ENCODE measurements at regions not wholly inside any gene's neighbourhood (a gene's known extent, or its start where the extent isn't known, plus 50 kb on each side); places are given as distances from the start of the nearest gene placed in this dataset.

DNA sequence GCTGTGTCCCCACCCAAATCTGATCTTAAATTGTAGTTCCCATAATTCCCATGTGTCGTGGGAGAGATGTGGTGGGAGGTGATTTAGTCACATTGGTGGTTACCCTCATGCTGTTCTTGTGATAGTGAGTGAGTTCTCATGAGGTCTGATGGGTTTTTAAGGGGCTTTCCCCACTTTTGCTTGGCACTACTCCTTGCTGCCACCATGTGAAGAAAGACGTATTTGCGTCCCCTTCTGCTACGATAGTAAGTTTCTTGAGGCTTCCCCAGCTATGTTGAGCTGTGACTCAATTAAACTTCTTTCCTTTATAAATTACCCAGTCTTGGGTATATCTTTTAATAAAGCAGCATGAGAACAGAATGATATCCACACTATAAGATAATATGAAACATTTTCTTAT lies 1023.4 kb downstream of the TLE4 start:
- DNase-seq, result no peak
- intact Hi-C loops (cut with DNase I), result no loop called here
- 85 to 94% methylated on average over 4 of the region's 4 CpGs for WGBS, 2 donors

DNA sequence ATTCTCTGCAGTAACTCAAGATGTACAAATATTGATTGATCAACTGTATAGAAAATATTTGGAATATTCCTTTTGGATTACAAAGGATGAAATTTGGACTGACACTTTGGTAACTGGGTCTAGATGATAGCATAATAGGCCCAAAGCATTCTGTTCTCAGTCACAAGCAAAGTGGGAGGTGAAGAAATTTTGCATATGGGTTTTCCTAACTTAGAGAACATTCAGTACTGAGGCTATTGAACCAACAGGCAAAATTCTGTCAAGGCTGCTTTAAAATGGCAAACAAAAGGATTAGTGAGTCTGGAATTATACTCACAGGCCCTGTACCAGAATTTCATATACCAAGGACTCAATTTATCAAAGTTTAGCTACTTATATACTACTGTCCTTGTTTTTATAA lies 1020.6 kb downstream of the TLE4 start:
- H3K27ac ChIP-seq, result no peak overlapping the region
- no peak overlapping the region for H3K4me3 ChIP-seq
- TF ChIP-seq POLR2AphosphoS5 (IDR thresholded peaks at IDR 0.05) (no peak), POLR2A (IDR thresholded peaks at IDR 0.05) (no peak), EP300 (IDR thresholded peaks at IDR 0.05) (no peak)
- TF ChIP-seq, protein P1, sequence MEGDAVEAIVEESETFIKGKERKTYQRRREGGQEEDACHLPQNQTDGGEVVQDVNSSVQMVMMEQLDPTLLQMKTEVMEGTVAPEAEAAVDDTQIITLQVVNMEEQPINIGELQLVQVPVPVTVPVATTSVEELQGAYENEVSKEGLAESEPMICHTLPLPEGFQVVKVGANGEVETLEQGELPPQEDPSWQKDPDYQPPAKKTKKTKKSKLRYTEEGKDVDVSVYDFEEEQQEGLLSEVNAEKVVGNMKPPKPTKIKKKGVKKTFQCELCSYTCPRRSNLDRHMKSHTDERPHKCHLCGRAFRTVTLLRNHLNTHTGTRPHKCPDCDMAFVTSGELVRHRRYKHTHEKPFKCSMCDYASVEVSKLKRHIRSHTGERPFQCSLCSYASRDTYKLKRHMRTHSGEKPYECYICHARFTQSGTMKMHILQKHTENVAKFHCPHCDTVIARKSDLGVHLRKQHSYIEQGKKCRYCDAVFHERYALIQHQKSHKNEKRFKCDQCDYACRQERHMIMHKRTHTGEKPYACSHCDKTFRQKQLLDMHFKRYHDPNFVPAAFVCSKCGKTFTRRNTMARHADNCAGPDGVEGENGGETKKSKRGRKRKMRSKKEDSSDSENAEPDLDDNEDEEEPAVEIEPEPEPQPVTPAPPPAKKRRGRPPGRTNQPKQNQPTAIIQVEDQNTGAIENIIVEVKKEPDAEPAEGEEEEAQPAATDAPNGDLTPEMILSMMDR (IDR thresholded peaks at IDR 0.05), result no peak
- intact Hi-C loops (cut with DNase I), result no loop called here
- H3K4me1 ChIP-seq, result no peaks in the 10 kb centered on the region
- H3K9me3 ChIP-seq, result no peaks in the 10 kb centered on the region
- H3K27me3 ChIP-seq, result no peaks in the 10 kb centered on the region
- H3K36me3 ChIP-seq, result no peaks in the 10 kb centered on the region
- no peak for DNase-seq

More for the DNA sequence above, 1023.4 kb downstream of the TLE4 start:
- Histone ChIP-seq H3K9me3 (no peaks in the 10 kb centered on the region), H3K4me1 (no peaks in the 10 kb centered on the region), H3K4me3 (no peak overlapping the region), H3K27me3 (no peaks in the 10 kb centered on the region), H3K27ac (no peak overlapping the region), H3K36me3 (no peaks in the 10 kb centered on the region)
- TF ChIP-seq, protein P1 (IDR thresholded peaks at IDR 0.05), result no peak
- TF ChIP-seq EP300 (IDR thresholded peaks at IDR 0.05), result no peak
- TF ChIP-seq POLR2AphosphoS5 (IDR thresholded peaks at IDR 0.05), result no peak
- no peak for TF ChIP-seq POLR2A (IDR thresholded peaks at IDR 0.05)

DNA sequence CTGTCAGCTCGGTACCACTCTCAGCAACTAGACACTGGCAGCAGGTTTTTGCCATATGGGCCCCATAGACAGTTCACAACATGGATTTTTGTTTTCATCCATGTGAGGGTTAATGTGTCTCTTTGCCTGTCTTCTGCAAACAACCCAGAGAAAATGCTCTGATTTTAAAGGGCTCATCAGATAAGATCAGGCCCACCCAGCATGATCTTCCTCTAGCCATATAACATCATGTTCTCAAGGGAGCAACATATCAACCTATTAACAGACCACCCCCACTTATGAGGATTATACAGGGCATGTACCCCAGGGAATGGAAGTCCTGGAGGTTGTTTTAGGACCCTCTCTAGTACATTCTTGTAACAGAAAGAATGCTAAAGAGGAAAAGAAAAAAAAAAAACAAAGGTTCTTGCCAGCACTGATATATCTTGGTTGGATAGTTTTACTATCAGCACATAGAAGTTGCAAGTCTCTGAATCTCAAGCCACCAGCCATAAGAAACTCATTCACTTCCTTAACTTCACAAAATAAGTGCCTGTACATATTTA lies 1015.1 kb downstream of the TLE4 start:
- Histone ChIP-seq H3K9me3 (no peaks in the 10 kb centered on the region), H3K27me3 (no peaks in the 10 kb centered on the region), H3K36me3 (no peaks in the 10 kb centered on the region), H3K27ac (no peak overlapping the region), H3K4me3 (no peak overlapping the region), H3K4me1 (no peaks in the 10 kb centered on the region)
- no peak for DNase-seq
- TF ChIP-seq, protein P1 (IDR thresholded peaks at IDR 0.05), result no peak
- TF ChIP-seq POLR2A (IDR thresholded peaks at IDR 0.05), result no peak
- no peak for TF ChIP-seq POLR2AphosphoS5 (IDR thresholded peaks at IDR 0.05)
- no peak for TF ChIP-seq EP300 (IDR thresholded peaks at IDR 0.05)
- WGBS, 2 donors, result 40 to 77% methylated on average over 1 of the region's 1 CpG
- intact Hi-C loops (cut with DNase I), result no loop called here

DNA sequence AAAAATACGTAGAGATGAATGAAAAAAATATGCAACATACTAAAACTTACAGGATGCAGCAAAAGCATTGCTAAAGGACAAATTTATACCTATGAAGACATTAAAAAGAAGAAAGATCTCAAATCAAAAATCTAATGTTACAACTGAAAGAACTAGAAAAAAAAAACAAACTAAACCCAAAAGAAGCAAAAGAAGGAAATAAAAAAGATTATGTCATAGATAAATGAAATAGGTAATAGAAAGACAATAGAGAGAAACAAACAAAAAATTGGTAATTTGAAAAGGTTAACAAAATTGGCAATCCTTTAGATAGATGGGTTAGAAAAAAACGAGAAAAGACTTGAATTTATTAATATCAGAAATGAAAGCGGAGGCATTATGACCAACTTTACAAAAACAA lies 1000.2 kb downstream of the TLE4 start:
- intact Hi-C loops (cut with DNase I), result no loop called here
- 61 to 78% methylated on average over 3 of the region's 3 CpGs for WGBS, 2 donors
- no peak for DNase-seq
- peaks cover 0 to 5% (median 1%) of the 10 kb centered on the region in 4 donors for H3K9me3 ChIP-seq
- no peak overlapping the region for H3K27ac ChIP-seq
- no peaks in the 10 kb centered on the region for H3K36me3 ChIP-seq
- H3K27me3 ChIP-seq, result no peaks in the 10 kb centered on the region
- no peaks in the 10 kb centered on the region for H3K4me1 ChIP-seq
- H3K4me3 ChIP-seq, result no peak overlapping the region
- TF ChIP-seq POLR2A (IDR thresholded peaks at IDR 0.05) (no peak), POLR2AphosphoS5 (IDR thresholded peaks at IDR 0.05) (no peak), EP300 (IDR thresholded peaks at IDR 0.05) (no peak)
- TF ChIP-seq, protein P1 (IDR thresholded peaks at IDR 0.05), result no peak

DNA sequence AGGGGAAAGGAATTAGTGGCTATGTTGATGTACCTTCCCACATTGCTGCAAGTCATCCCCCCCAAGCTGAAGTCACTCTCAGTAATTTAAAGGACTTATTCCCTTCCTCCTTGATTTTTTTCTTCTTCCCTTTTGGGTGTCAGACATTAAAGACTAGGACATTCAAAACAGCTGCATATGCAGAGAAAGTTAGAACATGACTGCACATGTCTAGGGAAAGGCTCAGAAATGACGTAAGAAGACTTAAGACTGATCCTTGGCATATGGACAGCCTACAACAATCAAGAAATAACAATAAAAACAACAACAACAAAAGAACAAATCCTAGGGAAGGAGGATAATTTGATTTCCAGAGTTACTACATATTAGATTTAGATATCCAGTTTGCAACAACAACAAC lies 997.5 kb downstream of the TLE4 start:
- DNase-seq, result no peak
- Histone ChIP-seq H3K4me1 (no peaks in the 10 kb centered on the region), H3K4me3 (no peak overlapping the region), H3K9me3 (peaks cover 0 to 5% (median 1%) of the 10 kb centered on the region in 4 donors), H3K36me3 (no peaks in the 10 kb centered on the region), H3K27me3 (no peaks in the 10 kb centered on the region), H3K27ac (no peak overlapping the region)
- 47 to 90% methylated on average over 1 of the region's 1 CpG for WGBS, 2 donors
- intact Hi-C loops (cut with DNase I), result no loop called here
- TF ChIP-seq POLR2A (IDR thresholded peaks at IDR 0.05), result no peak
- TF ChIP-seq POLR2AphosphoS5 (IDR thresholded peaks at IDR 0.05), result no peak
- no peak for TF ChIP-seq EP300 (IDR thresholded peaks at IDR 0.05)
- TF ChIP-seq, protein P1 (IDR thresholded peaks at IDR 0.05), result no peak

All from sigmoid colon (tissue), 6 donors.